ENCODE measurements at regions not wholly inside any gene's neighbourhood (a gene's known extent, or its start where the extent isn't known, plus 50 kb on each side); places are given as distances from the start of the nearest gene placed in this dataset.

DNA sequence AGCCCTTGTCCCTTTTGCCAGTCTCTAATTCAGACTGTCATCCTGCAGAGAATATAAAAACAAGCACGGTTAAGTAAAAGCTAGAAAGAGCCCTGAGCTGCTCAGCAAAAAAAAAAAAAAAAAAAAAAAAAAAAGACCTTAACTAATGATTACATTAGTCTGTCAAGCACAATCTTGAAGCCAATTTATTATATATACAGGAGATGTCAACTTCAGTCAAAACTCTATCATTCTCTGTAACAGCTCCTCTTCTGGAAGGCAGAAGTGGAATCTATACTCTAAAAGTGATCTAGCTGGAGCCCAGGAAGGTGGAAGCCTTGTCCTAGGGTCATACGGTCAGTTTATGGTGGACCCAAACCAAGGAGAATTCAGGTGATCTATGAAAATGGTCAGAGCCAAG is 55.2 kb upstream of the UBASH3B start:
- no peak for DNase-seq (ENCODE audit: extremely low read depth in 1 of 4, low spot score in 3 of 4)
- Histone ChIP-seq H3K27ac (ENCODE audit: extremely low read depth, low read depth, low read length) (no peak overlapping the region), H3K4me2 (ENCODE audit: insufficient read depth, low read length) (no peak overlapping the region), H3K36me3 (ENCODE audit: control insufficient read depth, insufficient read depth, low read length) (no peaks in the 10 kb centered on the region), H3K27me3 (ENCODE audit: control insufficient read depth in 2 of 2, insufficient read depth in 2 of 2, low read length in 2 of 2) (no peaks in the 10 kb centered on the region), H2AFZ (ENCODE audit: low read depth, low read length) (no peak overlapping the region), H3K79me2 (ENCODE audit: control insufficient read depth, insufficient read depth, low read length) (no peaks in the 10 kb centered on the region), H4K20me1 (replicated peaks; ENCODE audit: control insufficient read depth, insufficient read depth, low read length) (no peaks in the 10 kb centered on the region), H3K4me3 (no peak overlapping the region), H3K9me1 (ENCODE audit: control insufficient read depth, insufficient read depth, low read length) (no peaks in the 10 kb centered on the region), H3K9ac (ENCODE audit: insufficient read depth in 1 of 2, low read depth in 2 of 2, low read length in 2 of 2) (no peak overlapping the region), H3K4me1 (replicated peaks in 1 of 2; ENCODE audit: control insufficient read depth in 2 of 2, insufficient read depth in 2 of 2, low read length in 2 of 2) (no peaks in the 10 kb centered on the region), H3K9me3 (replicated peaks; ENCODE audit: control insufficient read depth, insufficient read depth, low read depth, low read length) (no peaks in the 10 kb centered on the region)
- 0% methylated on average over 2 of the region's 2 CpGs for WGBS (ENCODE audit: insufficient coverage, low coverage, missing lambda C conversion rate)
- ATAC-seq: no peak
- FAIRE-seq: no peak
- no TSS peak for BruUV-seq (replicated peaks)
- in situ Hi-C loops (cut with MboI): no loop called here
- ChIA-PET CTCF (ENCODE audit: low intra/inter-chr PET ratio) (no interaction called here), POLR2A (interaction anchor here (0.6 kb wide), 1 partner anchor 938 kb away, joined by 3 read pairs; no protein-coding TSS in a partner anchor)
- intact Hi-C loops (cut with micrococcal nuclease): no loop called here
- TF ChIP-seq BRCA1 (IDR thresholded peaks at IDR 0.05) (no peak), BRCA1 (CRISPR knock-in tag; IDR thresholded peaks at IDR 0.05) (no peak), ZNF436 (CRISPR knock-in tag; IDR thresholded peaks at IDR 0.05) (no peak), ZNF121 (CRISPR knock-in tag; conservative IDR thresholded peaks at IDR 0.05) (no peak), EZH2 (IDR thresholded peaks at IDR 0.05; ENCODE audit: borderline replicate concordance, low read depth, low read length) (no peak), RBM34 (IDR thresholded peaks at IDR 0.05; ENCODE audit: borderline replicate concordance, insufficient read depth, low read length) (no peak), NFE2 (IDR thresholded peaks at IDR 0.05; ENCODE audit: low read depth) (no peak), ZNF263 (CRISPR knock-in tag; IDR thresholded peaks at IDR 0.05; ENCODE audit: borderline replicate concordance) (no peak), SIN3A (IDR thresholded peaks at IDR 0.05; ENCODE audit: borderline replicate concordance in 2 of 2, control insufficient read depth in 1 of 2, low read depth in 2 of 2, low read length in 2 of 2) (no peak), ZBTB17 (CRISPR knock-in tag; IDR thresholded peaks at IDR 0.05) (no peak), HOXB6 (CRISPR knock-in tag; IDR thresholded peaks at IDR 0.05; ENCODE audit: borderline replicate concordance) (no peak), KDM4B (IDR thresholded peaks at IDR 0.05; ENCODE audit: borderline replicate concordance in 2 of 2, low read depth in 1 of 2) (no peak)
- TF ChIP-seq, protein P1, sequence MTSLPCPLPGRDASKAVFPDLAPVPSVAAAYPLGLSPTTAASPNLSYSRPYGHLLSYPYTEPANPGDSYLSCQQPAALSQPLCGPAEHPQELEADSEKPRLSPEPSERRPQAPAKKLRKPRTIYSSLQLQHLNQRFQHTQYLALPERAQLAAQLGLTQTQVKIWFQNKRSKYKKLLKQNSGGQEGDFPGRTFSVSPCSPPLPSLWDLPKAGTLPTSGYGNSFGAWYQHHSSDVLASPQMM (CRISPR knock-in tag; IDR thresholded peaks at IDR 0.05): no peak
- TF ChIP-seq, protein P2, sequence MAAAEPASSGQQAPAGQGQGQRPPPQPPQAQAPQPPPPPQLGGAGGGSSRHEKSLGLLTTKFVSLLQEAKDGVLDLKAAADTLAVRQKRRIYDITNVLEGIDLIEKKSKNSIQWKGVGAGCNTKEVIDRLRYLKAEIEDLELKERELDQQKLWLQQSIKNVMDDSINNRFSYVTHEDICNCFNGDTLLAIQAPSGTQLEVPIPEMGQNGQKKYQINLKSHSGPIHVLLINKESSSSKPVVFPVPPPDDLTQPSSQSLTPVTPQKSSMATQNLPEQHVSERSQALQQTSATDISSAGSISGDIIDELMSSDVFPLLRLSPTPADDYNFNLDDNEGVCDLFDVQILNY (CRISPR knock-in tag; IDR thresholded peaks at IDR 0.05): no peak
- TF ChIP-seq, protein P3, sequence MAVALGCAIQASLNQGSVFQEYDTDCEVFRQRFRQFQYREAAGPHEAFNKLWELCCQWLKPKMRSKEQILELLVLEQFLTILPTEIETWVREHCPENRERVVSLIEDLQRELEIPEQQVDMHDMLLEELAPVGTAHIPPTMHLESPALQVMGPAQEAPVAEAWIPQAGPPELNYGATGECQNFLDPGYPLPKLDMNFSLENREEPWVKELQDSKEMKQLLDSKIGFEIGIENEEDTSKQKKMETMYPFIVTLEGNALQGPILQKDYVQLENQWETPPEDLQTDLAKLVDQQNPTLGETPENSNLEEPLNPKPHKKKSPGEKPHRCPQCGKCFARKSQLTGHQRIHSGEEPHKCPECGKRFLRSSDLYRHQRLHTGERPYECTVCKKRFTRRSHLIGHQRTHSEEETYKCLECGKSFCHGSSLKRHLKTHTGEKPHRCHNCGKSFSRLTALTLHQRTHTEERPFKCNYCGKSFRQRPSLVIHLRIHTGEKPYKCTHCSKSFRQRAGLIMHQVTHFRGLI (CRISPR knock-in tag; IDR thresholded peaks at IDR 0.05): no peak
- TF ChIP-seq, protein P4, sequence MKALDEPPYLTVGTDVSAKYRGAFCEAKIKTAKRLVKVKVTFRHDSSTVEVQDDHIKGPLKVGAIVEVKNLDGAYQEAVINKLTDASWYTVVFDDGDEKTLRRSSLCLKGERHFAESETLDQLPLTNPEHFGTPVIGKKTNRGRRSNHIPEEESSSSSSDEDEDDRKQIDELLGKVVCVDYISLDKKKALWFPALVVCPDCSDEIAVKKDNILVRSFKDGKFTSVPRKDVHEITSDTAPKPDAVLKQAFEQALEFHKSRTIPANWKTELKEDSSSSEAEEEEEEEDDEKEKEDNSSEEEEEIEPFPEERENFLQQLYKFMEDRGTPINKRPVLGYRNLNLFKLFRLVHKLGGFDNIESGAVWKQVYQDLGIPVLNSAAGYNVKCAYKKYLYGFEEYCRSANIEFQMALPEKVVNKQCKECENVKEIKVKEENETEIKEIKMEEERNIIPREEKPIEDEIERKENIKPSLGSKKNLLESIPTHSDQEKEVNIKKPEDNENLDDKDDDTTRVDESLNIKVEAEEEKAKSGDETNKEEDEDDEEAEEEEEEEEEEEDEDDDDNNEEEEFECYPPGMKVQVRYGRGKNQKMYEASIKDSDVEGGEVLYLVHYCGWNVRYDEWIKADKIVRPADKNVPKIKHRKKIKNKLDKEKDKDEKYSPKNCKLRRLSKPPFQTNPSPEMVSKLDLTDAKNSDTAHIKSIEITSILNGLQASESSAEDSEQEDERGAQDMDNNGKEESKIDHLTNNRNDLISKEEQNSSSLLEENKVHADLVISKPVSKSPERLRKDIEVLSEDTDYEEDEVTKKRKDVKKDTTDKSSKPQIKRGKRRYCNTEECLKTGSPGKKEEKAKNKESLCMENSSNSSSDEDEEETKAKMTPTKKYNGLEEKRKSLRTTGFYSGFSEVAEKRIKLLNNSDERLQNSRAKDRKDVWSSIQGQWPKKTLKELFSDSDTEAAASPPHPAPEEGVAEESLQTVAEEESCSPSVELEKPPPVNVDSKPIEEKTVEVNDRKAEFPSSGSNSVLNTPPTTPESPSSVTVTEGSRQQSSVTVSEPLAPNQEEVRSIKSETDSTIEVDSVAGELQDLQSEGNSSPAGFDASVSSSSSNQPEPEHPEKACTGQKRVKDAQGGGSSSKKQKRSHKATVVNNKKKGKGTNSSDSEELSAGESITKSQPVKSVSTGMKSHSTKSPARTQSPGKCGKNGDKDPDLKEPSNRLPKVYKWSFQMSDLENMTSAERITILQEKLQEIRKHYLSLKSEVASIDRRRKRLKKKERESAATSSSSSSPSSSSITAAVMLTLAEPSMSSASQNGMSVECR (CRISPR knock-in tag; IDR thresholded peaks at IDR 0.05): no peak

All from K562 (cell line).